K562 (cell line): ENCODE measurements at regions not wholly inside any gene's neighbourhood (a gene's known extent, or its start where the extent isn't known, plus 50 kb on each side); places are given as distances from the start of the nearest gene placed in this dataset.

Experiments used
- ATAC-seq: fragments of 200-7000 bp; cut with Tn5 transposase; 3 replicates; pipeline ENCODE4 v1.9.1; 2020; ENCODE audit warnings: moderate library complexity
- BruUV-seq: library from RNA; stranded (reverse); fragments of 400-500 nt; replicated peaks from 2 replicates; lab custom pipeline; 2021; lab: Mats Ljungman, UMichigan
- CTCF ChIA-PET: fragments of 300-600 bp; formaldehyde crosslinking; extraction: SDS; loops from one replicate; lab custom pipeline; 2021; ENCODE audit warnings: low intra/inter-chr PET ratio; lab: Yijun Ruan, JAX
- POLR2A ChIA-PET: fragments of 300-600, 350-650 bp; sonication (Branson Sonifier 250); formaldehyde crosslinking; extraction: SDS; loops from one replicate; lab custom pipeline; 2021; ENCODE audit warnings: antibody characterized with exemption, inconsistent platforms; lab: Yijun Ruan, JAX
- DNase-seq, 4 experiments: peaks; one replicate each; pipeline versions ENCODE4 v3.0.0 to v3.0.0-alpha.2; 2011 to 2018; ENCODE audit warnings: low spot score in 3 of 4, mixed read lengths in 3 of 4; ENCODE audit errors: extremely low read depth in 1 of 4
- FAIRE-seq: peaks from 2 replicates; lab custom pipeline; 2011; peaks lifted over from hg19 to GRCh38; lab: Jason Lieb, UNC
- H2AFZ ChIP-seq: 2 replicates; pipeline ENCODE4 v1.6.0; 2011; ENCODE audit warnings: low read depth, low read length, control low read depth, inconsistent platforms
- H3K27ac ChIP-seq: fragments of 200-600 bp; 3 replicates; pipeline ENCODE4 v1.8.0; 2011; ENCODE audit warnings: low read depth, mild to moderate bottlenecking, control low read depth, inconsistent platforms, low read length, moderate library complexity, mixed read lengths; ENCODE audit errors: extremely low read depth
- H3K27me3 ChIP-seq, 2 experiments: fragments of 300-600 bp in 1 of 2; 2 replicates in 1 of 2; 3 replicates in 1 of 2; pipeline versions ENCODE4 v1.6.0 to v1.8.0; 2011; ENCODE audit warnings: inconsistent platforms in 2 of 2, low read length in 2 of 2, mild to moderate bottlenecking in 1 of 2, mixed read lengths in 1 of 2, moderate library complexity in 1 of 2; ENCODE audit not compliant: control insufficient read depth in 2 of 2, insufficient read depth in 2 of 2
- H3K36me3 ChIP-seq: fragments of 300-600 bp; 3 replicates; pipeline ENCODE4 v1.8.0; 2011; ENCODE audit warnings: mild to moderate bottlenecking, low read length, inconsistent platforms; ENCODE audit not compliant: control insufficient read depth, insufficient read depth
- H3K4me1 ChIP-seq, 2 experiments: fragments of 200-600 bp in 1 of 2; replicated peaks in 1 of 2; 2 replicates in 1 of 2; 3 replicates in 1 of 2; pipeline versions ENCODE4 v1.5.1 to v1.8.0; 2011; ENCODE audit warnings: inconsistent platforms in 2 of 2, low read length in 2 of 2, mild to moderate bottlenecking in 1 of 2, mixed read lengths in 1 of 2, moderate library complexity in 1 of 2; ENCODE audit not compliant: control insufficient read depth in 2 of 2, insufficient read depth in 2 of 2
- H3K4me2 ChIP-seq: 2 replicates; pipeline ENCODE4 v1.6.1; 2011; ENCODE audit warnings: low read length, control low read depth, inconsistent platforms, mixed read lengths; ENCODE audit not compliant: insufficient read depth
- H3K4me3 ChIP-seq: fragments of 200-600 bp; sonication (generic), shearing (Covaris generic); 2 replicates; pipeline ENCODE4 v1.5.1; 2016; ENCODE audit warnings: control low read depth, inconsistent platforms
- H3K79me2 ChIP-seq: fragments of 200-600 bp; 3 replicates; pipeline ENCODE4 v1.8.0; 2011; ENCODE audit warnings: low read length, inconsistent platforms; ENCODE audit not compliant: control insufficient read depth, insufficient read depth
- H3K9ac ChIP-seq, 2 experiments: 2 replicates each; pipeline versions ENCODE4 v1.6.0 to v1.6.1; 2011; ENCODE audit warnings: low read depth in 2 of 2, low read length in 2 of 2, control low read depth in 1 of 2, inconsistent platforms in 1 of 2, mild to moderate bottlenecking in 1 of 2, mixed read lengths in 1 of 2; ENCODE audit not compliant: insufficient read depth in 1 of 2
- H3K9me1 ChIP-seq: one replicate; pipeline ENCODE4 v1.6.0; 2011; ENCODE audit warnings: inconsistent platforms, mild to moderate bottlenecking, low read length, moderate library complexity; ENCODE audit not compliant: control insufficient read depth, insufficient read depth
- H3K9me3 ChIP-seq: replicated peaks from 2 replicates; pipeline ENCODE4 v1.5.1; 2011; ENCODE audit warnings: low read depth, low read length, inconsistent platforms; ENCODE audit not compliant: control insufficient read depth, insufficient read depth
- H4K20me1 ChIP-seq: replicated peaks from 2 replicates; pipeline ENCODE4 v1.6.1; 2011; ENCODE audit warnings: low read length, inconsistent platforms, mixed read lengths; ENCODE audit not compliant: control insufficient read depth, insufficient read depth
- ARID2 ChIP-seq: fragments of 450-650 bp; IDR thresholded peaks from 2 replicates; pipeline ENCODE4 v1.6.1; 2017; ENCODE audit warnings: antibody characterized with exemption, mild to moderate bottlenecking
- CBX3 ChIP-seq, 2 experiments: IDR thresholded peaks; 1 replicate in 1 of 2; 2 replicates in 1 of 2; pipeline ENCODE4 v1.6.1; 2012; ENCODE audit warnings: inconsistent platforms in 2 of 2, low read length in 2 of 2, borderline replicate concordance in 1 of 2, control low read depth in 1 of 2
- DDX20 ChIP-seq: fragments of 450-650 bp; IDR thresholded peaks from 2 replicates; pipeline ENCODE4 v1.6.1; 2016; ENCODE audit warnings: missing genetic modification characterization, low read depth, mild to moderate bottlenecking, missing compliant biosample characterization, moderate library complexity
- FOSL1 ChIP-seq: fragments of 200-800 bp; sonication (Bioruptor generic); conservative IDR thresholded peaks from 2 replicates; pipeline ENCODE4 v1.6.1; 2016; ENCODE audit warnings: missing genetic modification characterization, missing compliant biosample characterization
- HDGF ChIP-seq: fragments of 450-650 bp; IDR thresholded peaks from 2 replicates; pipeline ENCODE4 v1.6.1; 2016
- HOXB6 ChIP-seq: fragments of 250-450 bp; sonication (Bioruptor Pico); IDR thresholded peaks from 2 replicates; pipeline ENCODE4 v1.5.1; 2022; ENCODE audit warnings: mild to moderate bottlenecking, borderline replicate concordance
- KDM5B ChIP-seq: fragments of 200-600 bp; sonication (generic); IDR thresholded peaks from 2 replicates; pipeline ENCODE4 v1.6.1; 2012; ENCODE audit warnings: low read depth, mild to moderate bottlenecking, moderate library complexity, low read length, control low read depth, inconsistent platforms; ENCODE audit not compliant: insufficient replicate concordance
- MTA2 ChIP-seq: fragments of 450-650 bp; IDR thresholded peaks from 2 replicates; pipeline ENCODE4 v1.6.1; 2016; ENCODE audit warnings: low read depth
- SMARCA4 ChIP-seq: fragments of 450-650 bp; IDR thresholded peaks from 2 replicates; pipeline ENCODE4 v1.6.1; 2016
- SP2 ChIP-seq: IDR thresholded peaks from 2 replicates; pipeline ENCODE4 v1.6.1; 2011; ENCODE audit warnings: mild to moderate bottlenecking, low read depth, low read length, moderate library complexity; ENCODE audit not compliant: poor library complexity, severe bottlenecking; ENCODE audit errors: extremely low read depth
- SREBF1 ChIP-seq: fragments of 150-350 bp; IDR thresholded peaks from 2 replicates; pipeline ENCODE4 v1.6.1; 2014; ENCODE audit warnings: antibody characterized with exemption, low read depth, low read length, borderline replicate concordance
- ZKSCAN1 ChIP-seq: fragments of 150-350 bp; IDR thresholded peaks from 2 replicates; pipeline ENCODE4 v1.6.1; 2016; ENCODE audit warnings: low read depth, low read length
- ZNF175 ChIP-seq: fragments of 200-800 bp; sonication (Bioruptor generic); IDR thresholded peaks from 2 replicates; pipeline ENCODE4 v1.6.1; 2016; ENCODE audit warnings: low read depth, mild to moderate bottlenecking, missing genetic modification characterization, missing compliant biosample characterization
- ZNF584 ChIP-seq: fragments of 200-800 bp; sonication (Bioruptor generic); IDR thresholded peaks from 2 replicates; pipeline ENCODE4 v1.6.1; 2016; ENCODE audit warnings: low read depth, mild to moderate bottlenecking, missing genetic modification characterization, missing compliant biosample characterization
- ZNF830 ChIP-seq: fragments of 250-450 bp; sonication (Bioruptor Pico); IDR thresholded peaks from 2 replicates; pipeline ENCODE4 v1.5.0; 2021; ENCODE audit warnings: mild to moderate bottlenecking
- WGBS: fragments of 100-300 bp; shearing (Covaris generic); methylation state at CpG from one replicate; pipeline ENCODE4 v1.1.6; 2016; ENCODE audit warnings: low coverage, mixed read lengths; ENCODE audit not compliant: insufficient coverage; ENCODE audit errors: missing lambda C conversion rate; 5-methylcytosine and 5-hydroxymethylcytosine counted together
- in situ Hi-C: fragments of 300-500 bp; cut with MboI; formaldehyde crosslinking; loops from 4 replicates; pipeline ENCODE4 v1.15.0; 2018; ENCODE audit warnings: inconsistent platforms, mixed read lengths
- intact Hi-C: fragments of 100-400 bp; cut with micrococcal nuclease; formaldehyde crosslinking; loops from 2 replicates; pipeline ENCODE4 v1.14.2; 2022
- TF ChIP-seq, protein P1 (sequence below): fragments of 450-650 bp; formaldehyde crosslinking; IDR thresholded peaks from 2 replicates; pipeline ENCODE4 v1.4.0; 2020; ENCODE audit warnings: mild to moderate bottlenecking, mixed read lengths
- TF ChIP-seq, protein P2 (sequence below): fragments of 250-450 bp; sonication (Bioruptor Pico); IDR thresholded peaks from 2 replicates; pipeline ENCODE4 v1.4.0; 2020; ENCODE audit warnings: mild to moderate bottlenecking, moderate library complexity

DNA sequence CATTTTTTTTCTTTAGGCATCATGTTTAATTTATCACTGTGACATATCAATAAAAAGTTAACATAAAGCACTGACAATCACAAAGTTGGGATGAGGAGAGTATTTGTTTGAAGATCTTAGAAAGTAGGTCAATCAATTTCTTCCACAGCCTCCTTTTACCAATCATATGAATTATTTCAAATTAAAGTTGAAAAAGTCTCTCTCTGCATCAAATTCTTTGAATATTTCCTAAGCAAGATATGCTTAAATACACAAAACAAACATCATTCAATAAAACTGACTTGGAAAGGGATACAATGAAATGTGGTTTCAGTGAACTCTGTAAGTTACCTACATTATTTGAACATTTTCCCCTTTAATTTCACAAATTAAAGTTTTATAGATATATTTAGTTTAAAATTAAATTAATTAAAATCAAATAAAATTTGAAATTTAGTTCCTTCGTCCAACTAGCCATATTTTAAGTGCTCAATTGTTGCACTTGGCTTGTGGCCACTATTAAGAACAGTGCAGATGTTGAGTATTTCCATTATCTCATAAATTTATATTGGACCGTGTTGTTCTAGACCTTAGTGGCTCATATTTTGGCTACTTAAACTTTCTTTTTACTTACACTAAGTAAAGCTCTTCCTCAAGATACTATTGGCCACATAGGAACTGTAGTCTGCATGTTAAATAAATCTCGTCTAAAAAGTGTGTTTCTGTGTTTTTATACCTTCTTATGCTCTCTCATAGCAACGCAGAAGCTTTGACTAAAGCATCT is 949.7 kb upstream of the NUDT12 start:
- ATAC-seq (no peak), FAIRE-seq (no peak), DNase-seq (no peak)
- intact Hi-C loops (no loop called here), in situ Hi-C loops (no loop called here)
- Histone ChIP-seq H3K9me3 (0 out of 2 replicates have a peak, but pooled peaks cover 1% of the 10 kb centered on the region), H3K36me3 (no peaks in the 10 kb centered on the region), H3K4me2 (no peak overlapping the region), H2AFZ (no peak overlapping the region), H4K20me1 (no peaks in the 10 kb centered on the region), H3K4me3 (no peak overlapping the region), H3K9me1 (no peaks in the 10 kb centered on the region), H3K4me1 (no peaks in the 10 kb centered on the region), H3K9ac (no peak overlapping the region), H3K27me3 (no peaks in the 10 kb centered on the region), H3K79me2 (no peaks in the 10 kb centered on the region), H3K27ac (no peak overlapping the region)
- CTCF ChIA-PET, result no interaction called here
- no TSS peak for BruUV-seq
- POLR2A ChIA-PET, result no interaction called here
- 0% methylated on average over 4 of the region's 4 CpGs for WGBS
- TF ChIP-seq FOSL1 (tag) (no peak), HOXB6 (CRISPR knock-in tag) (no peak), ZNF584 (CRISPR knock-in tag) (no peak), SREBF1 (no peak), ZNF175 (CRISPR knock-in tag) (no peak), KDM5B (no peak), DDX20 (tag) (no peak), ARID2 (no peak), HDGF (no peak), SMARCA4 (no peak), MTA2 (no peak), ZKSCAN1 (no peak), CBX3 (IDR thresholded peaks at IDR 0.05; ENCODE audit: borderline replicate concordance in 1 of 2, low read length in 2 of 2) (no peak), ZNF830 (no peak), SP2 (no peak)
- TF ChIP-seq, protein P1, sequence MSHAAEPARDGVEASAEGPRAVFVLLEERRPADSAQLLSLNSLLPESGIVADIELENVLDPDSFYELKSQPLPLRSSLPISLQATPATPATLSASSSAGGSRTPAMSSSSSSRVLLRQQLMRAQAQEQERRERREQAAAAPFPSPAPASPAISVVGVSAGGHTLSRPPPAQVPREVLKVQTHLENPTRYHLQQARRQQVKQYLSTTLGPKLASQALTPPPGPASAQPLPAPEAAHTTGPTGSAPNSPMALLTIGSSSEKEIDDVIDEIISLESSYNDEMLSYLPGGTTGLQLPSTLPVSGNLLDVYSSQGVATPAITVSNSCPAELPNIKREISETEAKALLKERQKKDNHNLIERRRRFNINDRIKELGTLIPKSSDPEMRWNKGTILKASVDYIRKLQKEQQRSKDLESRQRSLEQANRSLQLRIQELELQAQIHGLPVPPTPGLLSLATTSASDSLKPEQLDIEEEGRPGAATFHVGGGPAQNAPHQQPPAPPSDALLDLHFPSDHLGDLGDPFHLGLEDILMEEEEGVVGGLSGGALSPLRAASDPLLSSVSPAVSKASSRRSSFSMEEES (CRISPR knock-in tag), result no peak
- TF ChIP-seq, protein P2, sequence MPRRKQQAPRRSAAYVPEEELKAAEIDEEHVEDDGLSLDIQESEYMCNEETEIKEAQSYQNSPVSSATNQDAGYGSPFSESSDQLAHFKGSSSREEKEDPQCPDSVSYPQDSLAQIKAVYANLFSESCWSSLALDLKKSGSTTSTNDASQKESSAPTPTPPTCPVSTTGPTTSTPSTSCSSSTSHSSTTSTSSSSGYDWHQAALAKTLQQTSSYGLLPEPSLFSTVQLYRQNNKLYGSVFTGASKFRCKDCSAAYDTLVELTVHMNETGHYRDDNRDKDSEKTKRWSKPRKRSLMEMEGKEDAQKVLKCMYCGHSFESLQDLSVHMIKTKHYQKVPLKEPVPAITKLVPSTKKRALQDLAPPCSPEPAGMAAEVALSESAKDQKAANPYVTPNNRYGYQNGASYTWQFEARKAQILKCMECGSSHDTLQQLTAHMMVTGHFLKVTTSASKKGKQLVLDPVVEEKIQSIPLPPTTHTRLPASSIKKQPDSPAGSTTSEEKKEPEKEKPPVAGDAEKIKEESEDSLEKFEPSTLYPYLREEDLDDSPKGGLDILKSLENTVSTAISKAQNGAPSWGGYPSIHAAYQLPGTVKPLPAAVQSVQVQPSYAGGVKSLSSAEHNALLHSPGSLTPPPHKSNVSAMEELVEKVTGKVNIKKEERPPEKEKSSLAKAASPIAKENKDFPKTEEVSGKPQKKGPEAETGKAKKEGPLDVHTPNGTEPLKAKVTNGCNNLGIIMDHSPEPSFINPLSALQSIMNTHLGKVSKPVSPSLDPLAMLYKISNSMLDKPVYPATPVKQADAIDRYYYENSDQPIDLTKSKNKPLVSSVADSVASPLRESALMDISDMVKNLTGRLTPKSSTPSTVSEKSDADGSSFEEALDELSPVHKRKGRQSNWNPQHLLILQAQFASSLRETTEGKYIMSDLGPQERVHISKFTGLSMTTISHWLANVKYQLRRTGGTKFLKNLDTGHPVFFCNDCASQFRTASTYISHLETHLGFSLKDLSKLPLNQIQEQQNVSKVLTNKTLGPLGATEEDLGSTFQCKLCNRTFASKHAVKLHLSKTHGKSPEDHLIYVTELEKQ (CRISPR knock-in tag), result no peak
